Stomach (tissue), 8 donors: ENCODE measurements at regions not wholly inside any gene's neighbourhood (a gene's known extent, or its start where the extent isn't known, plus 50 kb on each side); places are given as distances from the start of the nearest gene placed in this dataset.

Experiments
- DNase-seq, 2 donors: peaks; one replicate each; pipeline versions ENCODE4 v3.0.0 to v3.0.0-alpha.2; 2013 to 2019
- H3K27ac ChIP-seq, 5 donors: fragments of 200-600 bp in 4 of 5; sonication (generic) in 4 of 5; one replicate each; pipeline ENCODE4 v1.5.1; 2013 to 2019; ENCODE audit warnings: mild to moderate bottlenecking in 1 of 5, moderate library complexity in 1 of 5
- H3K27me3 ChIP-seq, 3 donors: fragments of 200-600 bp; sonication (generic); one replicate each; pipeline ENCODE4 v1.5.1; 2017 to 2019; ENCODE audit warnings: mixed run types in 1 of 3
- H3K36me3 ChIP-seq, 4 donors: fragments of 200-600 bp; sonication (generic); 1 replicate in 3 of 4; 2 replicates in 1 of 4; pipeline ENCODE4 v1.5.1; 2016 to 2019
- H3K4me1 ChIP-seq, 4 donors: fragments of 200-600 bp; sonication (generic); one replicate each; pipeline ENCODE4 v1.5.1; 2016 to 2019
- H3K4me3 ChIP-seq, 4 donors: fragments of 200-600 bp; sonication (generic) in 3 of 4; one replicate each; pipeline ENCODE4 v1.5.1; 2016 to 2019; ENCODE audit warnings: mild to moderate bottlenecking in 1 of 4
- H3K9me3 ChIP-seq, 4 donors: fragments of 200-600 bp; sonication (generic); one replicate each; pipeline ENCODE4 v1.5.1; 2016 to 2019
- CTCF ChIP-seq, 7 experiments: fragments of 450-650 bp in 4 of 7; fragments of 200-600 bp in 3 of 7; sonication (generic) in 3 of 7; IDR thresholded peaks; one replicate each; pipeline ENCODE4 v1.5.1; 2016 to 2019; ENCODE audit warnings: antibody characterized with exemption in 7 of 7, control low read depth in 2 of 7, mild to moderate bottlenecking in 1 of 7
- EP300 ChIP-seq: sonication (generic); formaldehyde crosslinking; IDR thresholded peaks from one replicate; pipeline ENCODE4 v1.6.1; 2017; ENCODE audit warnings: antibody characterized with exemption
- POLR2A ChIP-seq, 4 donors: fragments of 450-650 bp; IDR thresholded peaks; one replicate each; pipeline ENCODE4 v1.6.1; 2016; ENCODE audit warnings: antibody characterized with exemption in 4 of 4, control low read depth in 2 of 4, mild to moderate bottlenecking in 1 of 4, moderate library complexity in 1 of 4
- POLR2AphosphoS5 ChIP-seq, 3 donors: sonication (generic); formaldehyde crosslinking; IDR thresholded peaks; one replicate each; pipeline ENCODE4 v1.6.1; 2016; ENCODE audit warnings: antibody characterized with exemption in 3 of 3
- WGBS, 5 donors: extraction: QIAGEN DNeasy Blood & Tissue Kit in 3 of 5; methylation state at CpG; one replicate each; pipeline versions ENCODE4 v1.1.5 to v1.1.7; 2013 to 2018; 5-methylcytosine and 5-hydroxymethylcytosine counted together
- intact Hi-C: fragments of 100-400 bp; cut with DNase I; formaldehyde crosslinking; loops from one replicate; pipeline ENCODE4 v1.15.1; 2023; ENCODE audit warnings: low total_unique reads
- donor health status: healthy with polysubstance abuse.
- donor health status: Bipolar disorder and iron deficiency.
- donor health status: healthy.

- intact Hi-C loops = no loop called here
- TF ChIP-seq POLR2A (IDR thresholded peaks at IDR 0.05) = no peak
- no peak for TF ChIP-seq POLR2AphosphoS5 (IDR thresholded peaks at IDR 0.05)
- no peak for TF ChIP-seq CTCF (IDR thresholded peaks at IDR 0.05)
- TF ChIP-seq EP300 = no peak
- Histone ChIP-seq H3K9me3 (no peaks in the 10 kb centered on the region), H3K36me3 (no peaks in the 10 kb centered on the region), H3K27ac (no peak overlapping the region), H3K4me1 (no peaks in the 10 kb centered on the region), H3K27me3 (peaks cover 0 to 22% (median 0%) of the 10 kb centered on the region in 3 donors), H3K4me3 (no peak overlapping the region)
- WGBS, 5 donors = 82 to 89% (median 85%) methylated on average over 7 of the region's 7 CpGs
- DNase-seq = no peak
These were observed 564.5 kb downstream of the BCL11B start for GRCh38 chr14:98707522-98707921.

- Histone ChIP-seq H3K4me3 (no peak overlapping the region), H3K27ac (no peak overlapping the region), H3K36me3 (no peaks in the 10 kb centered on the region), H3K4me1 (no peaks in the 10 kb centered on the region), H3K27me3 (peaks cover 0 to 15% (median 0%) of the 10 kb centered on the region in 3 donors), H3K9me3 (no peaks in the 10 kb centered on the region)
- no peak for DNase-seq
- TF ChIP-seq EP300 = no peak
- no peak for TF ChIP-seq POLR2A (IDR thresholded peaks at IDR 0.05)
- TF ChIP-seq CTCF (IDR thresholded peaks at IDR 0.05) = no peak
- TF ChIP-seq POLR2AphosphoS5 (IDR thresholded peaks at IDR 0.05) = no peak
- intact Hi-C loops = no loop called here
These were observed 563.4 kb downstream of the BCL11B start for GRCh38 chr14:98708555-98708954.

GRCh38 chr14:98711453-98711852, 560.5 kb downstream of the BCL11B start:
- WGBS, 5 donors = 38 to 74% (median 52%) methylated on average over 1 to 2 of the region's 2 CpGs
- intact Hi-C loops = no loop called here
- H3K27me3 ChIP-seq = peaks cover 0 to 25% (median 0%) of the 10 kb centered on the region in 3 donors
- H3K4me1 ChIP-seq = no peaks in the 10 kb centered on the region
- no peak overlapping the region for H3K27ac ChIP-seq
- no peaks in the 10 kb centered on the region for H3K9me3 ChIP-seq
- no peaks in the 10 kb centered on the region for H3K36me3 ChIP-seq
- peak in 1 of 2 donors; percentile 3 for DNase-seq
- H3K4me3 ChIP-seq = no peak overlapping the region
- no peak for TF ChIP-seq EP300
- TF ChIP-seq POLR2A (IDR thresholded peaks at IDR 0.05) = no peak
- TF ChIP-seq POLR2AphosphoS5 (IDR thresholded peaks at IDR 0.05) = no peak
- no peak for TF ChIP-seq CTCF (IDR thresholded peaks at IDR 0.05)

- peaks cover 0 to 25% (median 0%) of the 10 kb centered on the region in 3 donors for H3K27me3 ChIP-seq
- intact Hi-C loops = no loop called here
- H3K36me3 ChIP-seq = no peaks in the 10 kb centered on the region
- 45 to 66% (median 61%) methylated on average over 8 of the region's 8 CpGs for WGBS, 5 donors
- no peak for TF ChIP-seq POLR2A (IDR thresholded peaks at IDR 0.05)
- no peak for TF ChIP-seq CTCF (IDR thresholded peaks at IDR 0.05)
- TF ChIP-seq EP300 = no peak
- TF ChIP-seq POLR2AphosphoS5 (IDR thresholded peaks at IDR 0.05) = no peak
- no peak for DNase-seq
- H3K9me3 ChIP-seq = no peaks in the 10 kb centered on the region
- no peak overlapping the region for H3K4me3 ChIP-seq
- no peak overlapping the region for H3K27ac ChIP-seq
- no peaks in the 10 kb centered on the region for H3K4me1 ChIP-seq
These were observed 557.2 kb downstream of the BCL11B start for GRCh38 chr14:98714626-98715425.
